HepG2 (cell line): ENCODE measurements at regions not wholly inside any gene's neighbourhood (a gene's known extent, or its start where the extent isn't known, plus 50 kb on each side); places are given as distances from the start of the nearest gene placed in this dataset.

Source experiments
- ATAC-seq: fragments of 200-7000 bp; cut with Tn5 transposase; 3 replicates; pipeline ENCODE4 v1.9.1; 2020; ENCODE audit warnings: mild to moderate bottlenecking, moderate library complexity
- BruUV-seq: library from RNA; stranded (reverse); fragments of 400-500 nt; replicated peaks from 2 replicates; lab custom pipeline; 2021; lab: Mats Ljungman, UMichigan
- CTCF ChIA-PET: fragments of 300-600 bp; formaldehyde crosslinking; extraction: SDS; loops from one replicate; lab custom pipeline; 2021; ENCODE audit warnings: low total read pairs, inconsistent platforms, low intra/inter-chr PET ratio; lab: Yijun Ruan, JAX
- POLR2A ChIA-PET: fragments of 350-600 bp; sonication (Branson Sonifier 250); formaldehyde crosslinking; loops from one replicate; lab custom pipeline; 2020; ENCODE audit warnings: antibody characterized with exemption, inconsistent platforms; lab: Yijun Ruan, JAX
- DNase-seq: peaks from one replicate; pipeline ENCODE4 v3.0.0-alpha.2; 2015; ENCODE audit warnings: low spot score
- FAIRE-seq: peaks from 3 replicates; lab custom pipeline; 2011; peaks lifted over from hg19 to GRCh38; lab: Jason Lieb, UNC
- H2AFZ ChIP-seq: one replicate; pipeline ENCODE4 v1.6.1; 2011; ENCODE audit warnings: low read length, inconsistent platforms
- H3K27ac ChIP-seq: fragments of 300-600 bp; 3 replicates; pipeline ENCODE4 v1.8.0; 2011; ENCODE audit warnings: mixed run types, mild to moderate bottlenecking, mixed read lengths, low read length, inconsistent platforms; ENCODE audit not compliant: insufficient read depth; ENCODE audit errors: extremely low read length
- H3K27me3 ChIP-seq, 2 experiments: fragments of 200-600 bp in 1 of 2; 2 replicates in 1 of 2; 3 replicates in 1 of 2; pipeline versions ENCODE4 v1.6.0 to v1.8.0; 2011; ENCODE audit warnings: low read length in 2 of 2, mild to moderate bottlenecking in 2 of 2, moderate library complexity in 2 of 2, inconsistent platforms in 1 of 2; ENCODE audit not compliant: insufficient read depth in 2 of 2, control insufficient read depth in 1 of 2
- H3K36me3 ChIP-seq, 2 experiments: fragments of 200-600 bp in 1 of 2; replicated peaks in 1 of 2; 2 replicates in 1 of 2; 3 replicates in 1 of 2; pipeline versions ENCODE4 v1.5.1 to v1.8.0; 2011; ENCODE audit warnings: low read length in 2 of 2, inconsistent platforms in 1 of 2; ENCODE audit not compliant: insufficient read depth in 2 of 2, control insufficient read depth in 1 of 2
- H3K4me1 ChIP-seq: 2 replicates; pipeline ENCODE4 v1.5.1; 2012; ENCODE audit warnings: low read length, inconsistent platforms; ENCODE audit not compliant: insufficient read depth
- H3K4me2 ChIP-seq: 2 replicates; pipeline ENCODE4 v1.6.0; 2011; ENCODE audit warnings: low read depth, low read length, inconsistent platforms
- H3K4me3 ChIP-seq, 3 experiments: fragments of 200-600 bp in 1 of 3; sonication (generic), shearing (Covaris generic) in 1 of 3; replicated peaks in 1 of 3; 2 replicates each; pipeline ENCODE4 v1.5.1; 2011 to 2016; ENCODE audit warnings: low read length in 3 of 3, inconsistent platforms in 2 of 3, low read depth in 2 of 3, mild to moderate bottlenecking in 2 of 3, control low read depth in 1 of 3, mixed read lengths in 1 of 3; ENCODE audit not compliant: insufficient read depth in 1 of 3
- H3K79me2 ChIP-seq: one replicate; pipeline ENCODE4 v1.6.1; 2011; ENCODE audit warnings: low read length, inconsistent platforms; ENCODE audit not compliant: insufficient read depth
- H3K9ac ChIP-seq: 2 replicates; pipeline ENCODE4 v1.6.0; 2011; ENCODE audit warnings: mild to moderate bottlenecking, low read depth, low read length, inconsistent platforms; ENCODE audit not compliant: insufficient read depth
- H3K9me3 ChIP-seq: 2 replicates; pipeline ENCODE4 v1.5.1; 2012; ENCODE audit warnings: mild to moderate bottlenecking, low read length
- H4K20me1 ChIP-seq: 2 replicates; pipeline ENCODE4 v1.6.0; 2011; ENCODE audit warnings: inconsistent platforms, mild to moderate bottlenecking, low read length, moderate library complexity; ENCODE audit not compliant: insufficient read depth
- SNAPC2 ChIP-seq: sonication (generic); formaldehyde crosslinking; IDR thresholded peaks from 2 replicates; pipeline ENCODE4 v1.8.1; 2022; ENCODE audit warnings: mild to moderate bottlenecking, missing genetic modification reagents
- SP4 ChIP-seq: sonication (generic); formaldehyde crosslinking; IDR thresholded peaks from 2 replicates; pipeline ENCODE4 v1.8.1; 2023; ENCODE audit warnings: mild to moderate bottlenecking, missing genetic modification reagents
- SSRP1 ChIP-seq: IDR thresholded peaks from 2 replicates; pipeline ENCODE4 v1.6.1; 2016; ENCODE audit warnings: control low read depth
- STAT5B ChIP-seq: sonication (generic); formaldehyde crosslinking; IDR thresholded peaks from 2 replicates; pipeline ENCODE4 v1.4.0; 2020; ENCODE audit warnings: missing genetic modification reagents
- ZNF317 ChIP-seq: sonication (generic); formaldehyde crosslinking; IDR thresholded peaks from 2 replicates; pipeline ENCODE4 v1.5.0; 2020; ENCODE audit warnings: mild to moderate bottlenecking, missing genetic modification reagents
- WGBS: methylation state at CpG from one replicate; pipeline ENCODE4 v1.1.6; 2017; ENCODE audit warnings: low lambda C conversion rate; 5-methylcytosine and 5-hydroxymethylcytosine counted together
- in situ Hi-C: cut with HindIII; loops from 2 replicates; pipeline ENCODE4 v1.10.0; 2017; ENCODE audit warnings: low pct_unique_long_range_greater_than_20kb; ENCODE audit not compliant: extremely low pct_ligation_motif_present
- intact Hi-C: fragments of 100-400 bp; cut with micrococcal nuclease; formaldehyde crosslinking; loops from one replicate; pipeline ENCODE4 v1.10.0; 2022; ENCODE audit not compliant: unreplicated experiment
- TF ChIP-seq, protein P1 (sequence below): sonication (generic); formaldehyde crosslinking; IDR thresholded peaks from 2 replicates; pipeline ENCODE4 v1.4.0; 2020; ENCODE audit warnings: low read depth, mild to moderate bottlenecking, missing genetic modification reagents
- TF ChIP-seq, protein P2 (sequence below): sonication (generic); formaldehyde crosslinking; IDR thresholded peaks from 2 replicates; pipeline ENCODE4 v1.5.0; 2020; ENCODE audit warnings: missing genetic modification reagents
- TF ChIP-seq, protein P3 (sequence below): sonication (generic); formaldehyde crosslinking; IDR thresholded peaks from 2 replicates; pipeline ENCODE4 v1.5.0; 2020; ENCODE audit warnings: mild to moderate bottlenecking, missing genetic modification reagents, borderline replicate concordance

GRCh38 chr12:89263900-89264299, 88.4 kb downstream of the DUSP6 start (continued):
- TF ChIP-seq, protein P1, sequence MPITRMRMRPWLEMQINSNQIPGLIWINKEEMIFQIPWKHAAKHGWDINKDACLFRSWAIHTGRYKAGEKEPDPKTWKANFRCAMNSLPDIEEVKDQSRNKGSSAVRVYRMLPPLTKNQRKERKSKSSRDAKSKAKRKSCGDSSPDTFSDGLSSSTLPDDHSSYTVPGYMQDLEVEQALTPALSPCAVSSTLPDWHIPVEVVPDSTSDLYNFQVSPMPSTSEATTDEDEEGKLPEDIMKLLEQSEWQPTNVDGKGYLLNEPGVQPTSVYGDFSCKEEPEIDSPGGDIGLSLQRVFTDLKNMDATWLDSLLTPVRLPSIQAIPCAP (CRISPR knock-in tag): no peak
- TF ChIP-seq, protein P2, sequence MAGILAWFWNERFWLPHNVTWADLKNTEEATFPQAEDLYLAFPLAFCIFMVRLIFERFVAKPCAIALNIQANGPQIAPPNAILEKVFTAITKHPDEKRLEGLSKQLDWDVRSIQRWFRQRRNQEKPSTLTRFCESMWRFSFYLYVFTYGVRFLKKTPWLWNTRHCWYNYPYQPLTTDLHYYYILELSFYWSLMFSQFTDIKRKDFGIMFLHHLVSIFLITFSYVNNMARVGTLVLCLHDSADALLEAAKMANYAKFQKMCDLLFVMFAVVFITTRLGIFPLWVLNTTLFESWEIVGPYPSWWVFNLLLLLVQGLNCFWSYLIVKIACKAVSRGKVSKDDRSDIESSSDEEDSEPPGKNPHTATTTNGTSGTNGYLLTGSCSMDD (CRISPR knock-in tag): no peak
- no peak for TF ChIP-seq ZNF317 (CRISPR knock-in tag)
- no peak for TF ChIP-seq SNAPC2 (CRISPR knock-in tag)

GRCh38 chr12:89262855-89263552, 89.3 kb downstream of the DUSP6 start:
- POLR2A ChIA-PET: no interaction called here
- in situ Hi-C loops: no loop called here
- Histone ChIP-seq H3K27me3 (no peaks in the 10 kb centered on the region; a peak in 1 of 5 replicates), H3K4me2 (no peak overlapping the region)
- 4% methylated on average over 2 of the region's 2 CpGs for WGBS
- TF ChIP-seq, protein P3, sequence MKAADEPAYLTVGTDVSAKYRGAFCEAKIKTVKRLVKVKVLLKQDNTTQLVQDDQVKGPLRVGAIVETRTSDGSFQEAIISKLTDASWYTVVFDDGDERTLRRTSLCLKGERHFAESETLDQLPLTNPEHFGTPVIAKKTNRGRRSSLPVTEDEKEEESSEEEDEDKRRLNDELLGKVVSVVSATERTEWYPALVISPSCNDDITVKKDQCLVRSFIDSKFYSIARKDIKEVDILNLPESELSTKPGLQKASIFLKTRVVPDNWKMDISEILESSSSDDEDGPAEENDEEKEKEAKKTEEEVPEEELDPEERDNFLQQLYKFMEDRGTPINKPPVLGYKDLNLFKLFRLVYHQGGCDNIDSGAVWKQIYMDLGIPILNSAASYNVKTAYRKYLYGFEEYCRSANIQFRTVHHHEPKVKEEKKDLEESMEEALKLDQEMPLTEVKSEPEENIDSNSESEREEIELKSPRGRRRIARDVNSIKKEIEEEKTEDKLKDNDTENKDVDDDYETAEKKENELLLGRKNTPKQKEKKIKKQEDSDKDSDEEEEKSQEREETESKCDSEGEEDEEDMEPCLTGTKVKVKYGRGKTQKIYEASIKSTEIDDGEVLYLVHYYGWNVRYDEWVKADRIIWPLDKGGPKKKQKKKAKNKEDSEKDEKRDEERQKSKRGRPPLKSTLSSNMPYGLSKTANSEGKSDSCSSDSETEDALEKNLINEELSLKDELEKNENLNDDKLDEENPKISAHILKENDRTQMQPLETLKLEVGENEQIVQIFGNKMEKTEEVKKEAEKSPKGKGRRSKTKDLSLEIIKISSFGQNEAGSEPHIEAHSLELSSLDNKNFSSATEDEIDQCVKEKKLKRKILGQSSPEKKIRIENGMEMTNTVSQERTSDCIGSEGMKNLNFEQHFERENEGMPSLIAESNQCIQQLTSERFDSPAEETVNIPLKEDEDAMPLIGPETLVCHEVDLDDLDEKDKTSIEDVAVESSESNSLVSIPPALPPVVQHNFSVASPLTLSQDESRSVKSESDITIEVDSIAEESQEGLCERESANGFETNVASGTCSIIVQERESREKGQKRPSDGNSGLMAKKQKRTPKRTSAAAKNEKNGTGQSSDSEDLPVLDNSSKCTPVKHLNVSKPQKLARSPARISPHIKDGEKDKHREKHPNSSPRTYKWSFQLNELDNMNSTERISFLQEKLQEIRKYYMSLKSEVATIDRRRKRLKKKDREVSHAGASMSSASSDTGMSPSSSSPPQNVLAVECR (CRISPR knock-in tag): no peak
- no peak for TF ChIP-seq SNAPC2 (CRISPR knock-in tag)
- no peak for TF ChIP-seq SSRP1 (CRISPR knock-in tag)
- TF ChIP-seq STAT5B: no peak
- TF ChIP-seq SP4 (CRISPR knock-in tag): no peak
- TF ChIP-seq, all 625 proteins: peak for 0
- intact Hi-C loops: no loop called here
- BruUV-seq: no TSS peak
- DNase-seq (no peak), FAIRE-seq (no peak), ATAC-seq (no peak)
- Histone ChIP-seq H3K4me3 (no peak overlapping the region), H3K9ac (no peak overlapping the region), H3K79me2 (no peaks in the 10 kb centered on the region), H4K20me1 (no peaks in the 10 kb centered on the region), H3K4me1 (no peaks in the 10 kb centered on the region), H3K27ac (no peak overlapping the region), H3K9me3 (no peaks in the 10 kb centered on the region), H2AFZ (no peak overlapping the region), H3K36me3 (no peaks in the 10 kb centered on the region)
- CTCF ChIA-PET: no interaction called here
